Activated CD4-positive, alpha-beta T cell treated with anti-CD3 and anti-CD28 coated beads, Interleukin-2, amount 50 U/mL, for 4 hours (primary cell): ENCODE measurements at regions not wholly inside any gene's neighbourhood (a gene's known extent, or its start where the extent isn't known, plus 50 kb on each side); places are given as distances from the start of the nearest gene placed in this dataset.
"Not testable (repeated sequence)": the region's sequence is repeated elsewhere in the genome, so short reads cannot be mapped to it uniquely, and the experiment has no call there.

Experiments
- DNase-seq, 2 experiments: peaks; one replicate each; pipeline ENCODE4 v3.0.0-alpha.2; 2020

GRCh38 chr21:13802757-13803156 lies 193.2 kb downstream of the POTED start:
- DNase-seq, result not testable (repeated sequence)
